ENCODE measurements at regions not wholly inside any gene's neighbourhood (a gene's known extent, or its start where the extent isn't known, plus 50 kb on each side); places are given as distances from the start of the nearest gene placed in this dataset.
"Not testable (repeated sequence)": the region's sequence is repeated elsewhere in the genome, so short reads cannot be mapped to it uniquely, and the experiment has no call there.

DNA sequence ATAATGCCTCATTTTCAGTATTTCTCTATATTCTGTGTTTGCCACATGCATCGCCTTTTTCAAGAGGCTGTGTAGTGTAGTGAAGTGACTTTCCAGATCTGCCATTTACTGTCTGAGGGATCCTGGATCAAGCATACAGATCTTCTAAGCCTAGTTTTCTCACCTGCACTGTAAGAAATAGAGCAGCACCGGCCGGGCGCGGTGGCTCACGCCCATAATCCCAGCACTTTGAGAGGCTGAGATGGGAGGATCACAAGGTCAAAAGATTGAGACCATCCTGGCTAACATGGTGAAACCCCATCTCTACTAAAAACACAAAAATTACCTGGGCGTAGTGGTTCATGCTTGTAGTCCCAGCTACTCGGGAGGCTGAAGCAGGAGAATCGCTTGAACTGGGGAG lies 1387.5 kb downstream of the AACS start:
- not testable (repeated sequence) for H3K4me3 Mint-ChIP-seq, H3K27ac Mint-ChIP-seq, H3K4me1 Mint-ChIP-seq, DNase-seq, ATAC-seq, H3K27me3 Mint-ChIP-seq
- peaks cover 0 to 16% of the 10 kb centered on the region in 2 donors for H3K9me3 Mint-ChIP-seq

DNA sequence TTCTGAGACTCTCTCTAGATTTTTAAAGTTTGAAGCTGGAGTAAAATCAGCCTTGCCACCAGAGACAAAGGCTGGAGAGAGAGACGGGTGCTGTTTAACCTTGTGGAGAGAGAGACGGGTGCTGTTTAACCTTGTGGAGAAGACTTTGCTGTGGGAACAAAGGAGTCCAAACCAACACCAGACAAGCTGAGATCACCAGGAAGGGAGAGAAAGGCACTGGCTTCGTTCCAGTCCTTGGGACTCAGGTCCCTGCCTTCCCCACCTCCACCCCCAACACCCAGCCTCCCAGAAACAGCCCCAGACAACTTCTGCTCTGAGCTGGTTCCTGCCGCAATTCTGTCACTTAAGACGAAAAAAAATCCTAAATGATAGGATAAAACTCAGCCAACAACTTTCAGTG lies 1389.3 kb downstream of the AACS start:
- Mint-ChIP-seq H3K27ac (no peak overlapping the region), H3K27me3 (no peaks in the 10 kb centered on the region), H3K9me3 (peaks cover 8 to 15% of the 10 kb centered on the region in 2 donors), H3K4me3 (no peak overlapping the region), H3K4me1 (no peaks in the 10 kb centered on the region)
- ATAC-seq = no peak
- no peak for DNase-seq

DNA sequence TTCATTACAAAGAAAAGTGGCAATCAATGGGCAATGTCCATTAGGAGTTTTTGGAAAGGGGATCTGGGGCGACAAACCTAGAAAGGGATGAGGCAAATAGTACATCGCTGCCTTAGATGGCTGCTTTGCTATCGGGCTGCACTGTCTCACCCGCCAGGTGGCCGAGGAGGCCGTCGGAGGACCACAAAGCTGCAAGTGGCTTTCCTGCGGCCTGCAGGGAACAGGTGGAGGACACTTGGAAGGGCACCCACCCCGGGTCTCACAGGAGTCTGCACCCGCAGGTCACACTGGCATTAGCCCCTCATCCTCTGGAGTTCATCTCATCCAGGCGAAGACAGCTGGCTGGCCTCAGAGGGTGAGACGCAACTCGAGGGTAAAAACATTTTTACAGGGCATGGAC lies 1392.5 kb downstream of the AACS start:
- Mint-ChIP-seq H3K4me3 (no peak overlapping the region), H3K27ac (no peak overlapping the region), H3K4me1 (no peaks in the 10 kb centered on the region), H3K27me3 (no peaks in the 10 kb centered on the region), H3K9me3 (peaks cover 12 to 17% of the 10 kb centered on the region in 2 donors)
- DNase-seq (no peak), ATAC-seq (no peak)

DNA sequence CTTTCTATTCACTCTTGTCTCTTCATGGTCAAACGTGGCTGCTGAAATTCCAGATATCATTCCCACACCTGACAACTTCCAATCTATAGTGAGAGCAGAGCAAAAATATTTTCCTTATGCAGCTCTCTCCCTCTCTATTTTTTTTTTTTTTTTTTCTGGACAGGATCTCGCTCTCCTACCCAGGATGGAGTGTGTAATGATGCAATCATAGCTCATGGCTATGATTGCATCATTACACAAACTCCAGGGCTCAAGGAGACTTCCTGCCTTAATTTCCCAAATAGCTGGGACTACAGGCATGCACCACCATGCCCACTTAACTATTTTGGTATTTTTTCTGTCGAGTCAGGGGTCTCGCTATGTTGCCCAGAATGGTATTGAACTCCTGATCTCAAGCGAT lies 1398.9 kb downstream of the AACS start:
- H3K27me3 Mint-ChIP-seq = no peaks in the 10 kb centered on the region
- no peaks in the 10 kb centered on the region for H3K4me1 Mint-ChIP-seq
- ATAC-seq = no peak
- H3K27ac Mint-ChIP-seq = peak overlapping the region in 1 of 2 donors; percentile 72
- no peak overlapping the region for H3K4me3 Mint-ChIP-seq
- peaks cover 3 to 9% of the 10 kb centered on the region in 2 donors for H3K9me3 Mint-ChIP-seq
- no peak for DNase-seq

DNA sequence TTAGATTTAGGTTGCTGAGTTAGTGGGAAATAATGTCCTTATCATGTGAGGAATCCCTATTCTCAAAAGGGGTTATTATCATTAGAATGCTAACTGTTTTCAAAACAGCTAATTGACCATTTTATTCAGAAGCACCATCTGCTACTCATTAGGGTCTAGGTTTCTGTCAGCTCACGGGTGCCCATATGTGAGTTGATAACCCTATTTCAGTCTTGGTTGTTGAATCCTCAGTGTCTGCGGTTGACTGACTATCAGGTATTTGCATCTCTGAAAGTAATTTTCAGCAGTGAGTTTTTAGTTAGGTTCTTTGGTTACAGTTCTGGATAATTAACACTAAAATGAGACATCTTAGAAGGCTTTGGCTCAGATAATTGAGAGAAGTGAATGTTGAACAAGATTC lies 1404.0 kb downstream of the AACS start:
- no peaks in the 10 kb centered on the region for H3K27me3 Mint-ChIP-seq
- H3K4me3 Mint-ChIP-seq = no peak overlapping the region
- ATAC-seq = no peak
- H3K27ac Mint-ChIP-seq = no peak overlapping the region
- DNase-seq = no peak
- H3K4me1 Mint-ChIP-seq = no peaks in the 10 kb centered on the region
- H3K9me3 Mint-ChIP-seq = peaks cover 0 to 13% of the 10 kb centered on the region in 2 donors

DNA sequence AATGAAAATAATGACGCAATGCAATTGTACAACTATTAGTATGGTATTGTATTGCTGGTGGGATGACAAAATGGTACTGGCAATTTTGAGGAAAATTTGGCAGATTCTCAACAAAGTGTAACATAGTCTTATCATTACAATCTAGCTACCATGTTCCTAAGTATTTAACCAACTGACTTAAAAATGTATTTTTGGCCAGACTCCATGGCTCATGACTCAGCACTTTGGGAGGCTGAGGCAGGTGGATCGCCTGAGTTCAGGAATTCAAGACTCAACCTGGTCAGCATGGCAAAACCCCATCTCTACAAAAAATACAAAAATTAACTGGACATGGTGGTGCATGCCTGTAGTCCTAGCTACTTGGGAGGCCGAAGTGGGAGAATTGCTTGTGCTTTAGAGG lies 1409.5 kb downstream of the AACS start:
- Mint-ChIP-seq H3K4me1 (no peaks in the 10 kb centered on the region), H3K4me3 (no peak overlapping the region), H3K27me3 (no peaks in the 10 kb centered on the region), H3K27ac (no peak overlapping the region), H3K9me3 (peaks cover 6 to 30% of the 10 kb centered on the region in 2 donors)
- no peak for ATAC-seq
- DNase-seq = no peak

DNA sequence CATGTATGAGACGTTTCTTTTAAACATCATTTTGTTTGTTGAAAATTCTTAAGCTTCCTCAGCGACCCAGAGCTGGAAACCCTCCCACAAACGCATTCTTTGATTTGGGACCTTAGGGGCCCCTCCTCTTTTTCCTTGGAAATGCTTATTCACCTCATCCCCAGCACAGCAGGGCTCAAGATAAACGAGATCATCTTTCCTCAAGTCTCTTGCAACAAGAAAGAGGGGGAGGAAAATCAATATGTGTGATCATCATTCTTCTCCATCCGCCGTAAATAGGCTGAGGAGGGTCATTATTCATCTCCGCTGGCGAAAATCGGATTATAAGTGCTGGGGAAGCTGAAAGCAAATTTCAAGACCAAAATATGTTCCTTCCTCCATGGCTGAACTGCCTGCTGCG lies 1415.2 kb downstream of the AACS start:
- Mint-ChIP-seq H3K27me3 (no peaks in the 10 kb centered on the region), H3K9me3 (peaks cover 7 to 9% of the 10 kb centered on the region in 2 donors), H3K27ac (no peak overlapping the region), H3K4me3 (no peak overlapping the region), H3K4me1 (no peaks in the 10 kb centered on the region)
- ATAC-seq (no peak), DNase-seq (no peak)

DNA sequence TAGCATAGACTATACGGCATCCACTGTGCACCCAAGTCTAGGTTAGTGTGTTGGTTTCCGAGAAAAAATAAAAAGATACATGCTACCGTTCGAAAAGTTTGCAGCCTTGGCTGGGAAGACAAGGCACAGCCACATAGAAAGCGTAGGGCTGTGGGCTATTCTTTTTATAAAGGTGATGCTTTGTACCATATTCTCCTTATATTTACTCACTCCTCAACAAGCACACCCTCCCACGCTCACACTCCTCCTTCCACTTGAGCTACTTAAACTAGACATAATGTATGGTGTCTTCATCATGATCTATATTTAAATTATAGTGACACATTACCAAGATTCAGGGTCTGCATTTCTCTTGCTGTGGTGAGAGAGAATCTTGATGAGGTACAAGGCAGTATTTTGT lies 1416.5 kb downstream of the AACS start:
- Mint-ChIP-seq H3K27ac (no peak overlapping the region), H3K9me3 (peaks cover 5 to 7% of the 10 kb centered on the region in 2 donors), H3K27me3 (no peaks in the 10 kb centered on the region), H3K4me1 (no peaks in the 10 kb centered on the region), H3K4me3 (no peak overlapping the region)
- no peak for ATAC-seq
- no peak for DNase-seq

DNA sequence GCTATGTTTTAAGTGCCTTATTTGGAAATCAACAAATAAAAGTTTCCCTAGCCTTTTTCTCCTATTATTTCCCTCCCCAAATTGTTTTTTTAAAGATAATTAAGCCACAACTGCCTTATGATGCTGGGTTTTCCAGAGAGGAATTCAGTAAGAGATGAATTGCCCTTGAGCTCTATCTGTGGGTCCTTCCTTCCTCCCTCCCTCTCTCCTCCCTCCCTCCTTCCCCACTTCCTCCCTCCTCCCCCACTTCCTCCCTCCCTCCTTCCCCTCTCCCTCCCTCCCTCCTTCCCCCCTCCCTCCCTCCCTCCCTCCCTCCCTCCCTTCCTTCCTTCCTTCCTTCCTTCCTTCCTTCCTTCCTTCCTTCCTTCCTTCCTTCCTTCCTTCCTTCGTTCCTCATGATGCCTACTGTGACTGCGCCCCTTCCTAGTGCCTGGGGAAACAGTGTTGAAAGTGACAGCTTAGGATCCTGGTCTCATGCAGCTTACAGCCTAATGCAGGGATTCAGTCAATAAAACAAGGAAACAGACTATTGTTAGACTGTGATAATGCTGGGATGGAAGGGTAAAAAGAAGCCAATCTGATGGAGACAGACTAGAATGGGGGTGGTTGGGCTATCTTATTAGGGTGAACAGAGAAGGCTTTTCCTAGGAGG lies 1417.1 kb downstream of the AACS start:
- no peak overlapping the region for H3K4me3 Mint-ChIP-seq
- H3K27me3 Mint-ChIP-seq = no peaks in the 10 kb centered on the region
- H3K9me3 Mint-ChIP-seq = peaks cover 5 to 7% of the 10 kb centered on the region in 2 donors
- no peaks in the 10 kb centered on the region for H3K4me1 Mint-ChIP-seq
- DNase-seq (no peak), ATAC-seq (no peak)
- no peak overlapping the region for H3K27ac Mint-ChIP-seq

DNA sequence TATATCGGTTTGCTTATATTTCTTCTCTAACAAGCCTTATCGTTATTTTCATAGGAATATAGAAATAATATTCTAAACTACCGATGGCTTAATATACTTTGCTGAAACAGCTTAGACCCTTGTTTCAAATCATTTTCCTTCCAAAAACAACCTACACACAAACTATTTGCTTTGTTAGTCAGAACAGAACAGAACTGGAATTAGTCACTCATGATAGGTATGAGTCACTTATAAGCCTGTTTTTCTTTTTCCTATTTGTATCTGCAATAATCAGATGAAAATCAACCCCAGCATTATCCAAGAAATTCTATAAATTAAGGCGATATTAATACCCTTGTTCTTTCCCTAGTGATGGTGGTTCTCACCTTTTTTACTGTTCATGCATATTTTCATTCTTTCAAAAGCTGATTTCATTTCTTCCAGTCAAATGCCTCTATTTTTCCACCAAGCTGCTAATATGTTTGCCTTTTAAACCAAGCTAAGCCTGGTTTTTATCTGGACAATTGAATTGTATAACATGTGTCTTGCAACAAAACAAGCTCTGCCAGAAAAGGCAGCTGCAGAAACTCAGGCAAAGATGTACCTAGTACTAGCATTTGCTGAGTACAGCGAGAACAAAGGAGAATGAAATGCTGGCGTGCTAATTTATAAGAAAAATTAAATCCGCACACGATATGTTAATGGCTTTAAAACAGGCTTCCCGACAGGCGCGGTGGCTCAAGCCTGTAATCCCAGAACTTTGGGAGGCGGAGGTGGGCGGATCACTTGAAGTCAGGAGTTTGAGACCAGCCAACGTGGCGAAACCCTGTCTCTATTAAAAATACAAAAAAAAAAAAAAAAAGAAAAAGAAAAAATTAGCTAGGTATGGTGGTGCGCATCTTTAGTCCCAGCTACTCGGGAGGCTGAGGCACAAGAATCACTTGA lies 1418.2 kb downstream of the AACS start:
- Mint-ChIP-seq H3K27ac (no peak overlapping the region), H3K9me3 (peaks cover 5 to 7% of the 10 kb centered on the region in 2 donors), H3K4me1 (no peaks in the 10 kb centered on the region), H3K27me3 (no peaks in the 10 kb centered on the region), H3K4me3 (no peak overlapping the region)
- ATAC-seq (no peak), DNase-seq (no peak)

DNA sequence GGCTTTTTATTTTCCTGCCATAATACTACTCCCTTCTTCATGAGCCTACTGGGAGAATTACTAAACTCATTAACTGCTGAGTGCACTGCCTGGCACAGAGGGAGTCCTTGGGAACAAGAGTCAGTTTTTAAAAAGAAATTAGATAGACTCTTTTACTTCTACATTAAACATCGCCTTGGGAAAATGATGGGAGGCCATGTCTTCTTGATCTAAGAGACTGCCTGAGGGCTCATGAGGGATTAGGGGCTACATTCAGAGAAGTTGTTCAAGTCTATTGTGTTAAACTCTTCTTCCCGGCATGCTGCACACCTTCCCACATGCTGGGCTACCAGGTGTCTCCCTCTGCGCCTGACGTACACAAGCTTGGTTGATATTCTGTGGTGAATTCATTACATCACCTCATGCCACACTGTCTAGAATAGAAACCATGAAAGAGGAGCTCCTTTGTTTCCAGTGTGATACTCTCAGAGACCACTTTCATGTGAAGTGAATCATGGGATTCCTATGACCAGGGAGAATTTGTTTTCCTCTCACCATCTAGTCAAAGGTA lies 1422.3 kb downstream of the AACS start:
- ATAC-seq (no peak), DNase-seq (no peak)
- Mint-ChIP-seq H3K4me1 (no peaks in the 10 kb centered on the region), H3K27ac (no peak overlapping the region), H3K27me3 (no peaks in the 10 kb centered on the region), H3K4me3 (no peak overlapping the region), H3K9me3 (peaks cover 8 to 15% of the 10 kb centered on the region in 2 donors)

DNA sequence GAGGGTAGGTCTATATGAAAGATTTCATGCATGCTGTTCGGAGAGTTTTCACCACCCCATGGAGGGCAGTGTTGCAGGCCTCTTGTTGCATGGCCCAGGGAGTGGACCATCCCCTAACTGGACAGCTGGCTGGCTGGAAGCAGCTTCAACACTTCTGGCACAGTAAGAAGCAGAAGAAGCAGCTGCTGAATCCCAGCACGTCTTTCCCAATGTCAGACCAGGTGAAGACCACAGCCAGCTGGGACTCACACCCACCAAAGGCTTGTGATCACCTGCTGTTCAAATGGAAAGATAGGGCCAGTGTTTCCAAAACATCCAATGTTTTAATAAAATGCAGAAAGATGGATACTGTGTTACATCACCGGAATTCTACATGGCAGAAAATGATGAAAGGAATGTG lies 1423.6 kb downstream of the AACS start:
- H3K27me3 Mint-ChIP-seq = no peaks in the 10 kb centered on the region
- no peaks in the 10 kb centered on the region for H3K4me1 Mint-ChIP-seq
- no peak overlapping the region for H3K27ac Mint-ChIP-seq
- H3K9me3 Mint-ChIP-seq = peaks cover 8 to 20% of the 10 kb centered on the region in 2 donors
- DNase-seq = no peak
- no peak overlapping the region for H3K4me3 Mint-ChIP-seq
- no peak for ATAC-seq

DNA sequence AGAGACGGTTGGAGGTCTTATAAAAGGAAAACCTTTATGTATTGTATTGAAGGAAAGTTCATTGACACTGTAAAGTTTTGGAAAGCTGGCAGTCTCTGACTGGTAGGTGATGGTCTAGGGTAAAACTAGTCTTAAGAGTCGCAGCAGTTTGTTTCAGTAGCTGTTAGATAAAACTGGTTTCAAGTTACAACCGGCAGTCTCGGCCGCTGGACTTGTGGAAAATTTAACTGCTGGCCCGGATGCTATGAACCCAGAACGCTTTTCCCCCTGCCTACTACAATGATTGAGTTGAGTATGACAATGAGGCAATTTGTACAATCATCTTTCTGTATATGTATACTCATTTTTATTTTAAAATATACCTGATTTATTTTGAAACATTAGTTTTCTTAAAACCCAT lies 1426.9 kb downstream of the AACS start:
- no peak for ATAC-seq
- H3K9me3 Mint-ChIP-seq = peaks cover 8 to 18% of the 10 kb centered on the region in 2 donors
- no peak for DNase-seq
- no peak overlapping the region for H3K4me3 Mint-ChIP-seq
- no peaks in the 10 kb centered on the region for H3K4me1 Mint-ChIP-seq
- H3K27ac Mint-ChIP-seq = no peak overlapping the region
- H3K27me3 Mint-ChIP-seq = no peaks in the 10 kb centered on the region

DNA sequence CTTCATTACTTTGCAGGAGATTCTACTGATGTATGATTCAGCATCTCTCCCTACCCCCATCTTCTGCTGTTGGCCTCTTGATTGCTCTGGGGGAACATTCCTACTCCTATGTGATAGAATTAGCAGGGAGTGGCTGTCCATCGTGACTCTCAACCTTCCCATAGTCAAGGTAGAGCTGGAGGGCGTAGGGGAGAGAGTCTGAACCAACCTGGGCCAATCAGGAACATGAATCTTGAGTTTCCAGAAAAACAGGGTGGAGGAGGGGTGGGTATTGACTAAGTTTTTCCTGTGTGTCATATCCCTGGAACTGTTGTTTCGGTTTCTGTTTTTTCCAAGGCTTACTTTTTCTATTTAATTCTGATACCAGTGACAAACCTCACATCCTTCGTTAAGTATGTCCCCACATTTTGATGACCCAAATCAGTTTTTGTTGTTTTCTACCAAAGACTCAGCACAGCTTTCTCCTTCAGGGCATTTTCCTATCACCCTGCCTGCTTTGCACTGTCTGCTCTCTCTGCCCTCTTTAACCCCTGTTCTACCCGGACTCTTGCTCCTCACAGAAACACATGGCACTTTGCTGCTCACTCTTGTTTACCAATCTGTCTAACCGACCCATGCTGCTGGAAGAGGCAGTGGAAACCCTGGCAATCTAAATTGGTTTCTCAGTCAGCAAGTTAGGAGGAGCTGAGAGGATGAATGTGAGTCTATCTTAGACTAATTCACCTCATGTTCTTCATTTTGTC lies 1428.3 kb downstream of the AACS start:
- no peak overlapping the region for H3K4me3 Mint-ChIP-seq
- ATAC-seq (no peak), DNase-seq (no peak)
- H3K27ac Mint-ChIP-seq = no peak overlapping the region
- no peaks in the 10 kb centered on the region for H3K4me1 Mint-ChIP-seq
- peaks cover 8 to 17% of the 10 kb centered on the region in 2 donors for H3K9me3 Mint-ChIP-seq
- H3K27me3 Mint-ChIP-seq = no peaks in the 10 kb centered on the region

DNA sequence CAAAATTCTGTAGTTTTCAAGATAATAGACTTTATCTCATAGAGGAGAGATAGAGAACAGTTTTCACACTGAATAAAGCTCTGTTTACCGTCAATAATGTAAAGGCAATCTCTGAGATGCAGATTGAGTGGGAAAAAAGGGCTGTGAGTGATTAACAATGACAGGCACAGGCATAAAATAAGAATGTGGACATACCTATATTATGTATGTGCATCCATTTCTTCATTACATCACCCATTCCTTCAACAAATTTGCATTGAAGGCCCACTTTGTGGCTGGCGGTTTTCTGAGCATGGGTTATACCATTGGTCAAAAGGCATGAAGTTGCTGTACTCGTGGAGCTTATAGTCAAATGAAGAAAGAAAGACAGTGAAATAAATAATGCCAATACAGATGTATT lies 1431.0 kb downstream of the AACS start:
- H3K4me1 Mint-ChIP-seq = no peaks in the 10 kb centered on the region
- H3K4me3 Mint-ChIP-seq = no peak overlapping the region
- peaks cover 0 to 15% of the 10 kb centered on the region in 2 donors for H3K9me3 Mint-ChIP-seq
- DNase-seq (no peak), ATAC-seq (no peak)
- no peak overlapping the region for H3K27ac Mint-ChIP-seq
- H3K27me3 Mint-ChIP-seq = no peaks in the 10 kb centered on the region
